Endothelial cell of umbilical vein (primary cell): ENCODE measurements at regions not wholly inside any gene's neighbourhood (a gene's known extent, or its start where the extent isn't known, plus 50 kb on each side); places are given as distances from the start of the nearest gene placed in this dataset.

Source experiments
- BruUV-seq: library from RNA; stranded (reverse); fragments of 400-500 nt; replicated peaks from 2 replicates; lab custom pipeline; 2021; lab: Mats Ljungman, UMichigan
- CTCF ChIA-PET: fragments of 300-600, 350-600 bp; sonication (Branson Sonifier 250); formaldehyde crosslinking; loops from one replicate; lab custom pipeline; 2021; ENCODE audit warnings: antibody characterized with exemption, inconsistent platforms; lab: Charles Lee
- POLR2A ChIA-PET: fragments of 300-600, 350-600 bp; sonication (Branson Sonifier 250); formaldehyde crosslinking; loops from one replicate; lab custom pipeline; 2021; ENCODE audit warnings: antibody characterized with exemption, inconsistent platforms; lab: Charles Lee
- DNase-seq: peaks from one replicate; pipeline ENCODE4 v3.0.0-alpha.2; 2011; ENCODE audit warnings: low read depth, low spot score
- FAIRE-seq: peaks from 2 replicates; lab custom pipeline; 2011; peaks lifted over from hg19 to GRCh38; lab: Jason Lieb, UNC
- H2AFZ ChIP-seq: 2 replicates; pipeline ENCODE4 v1.6.0; 2012; ENCODE audit warnings: low read depth, low read length, control low read depth, inconsistent platforms
- H3K27ac ChIP-seq: 2 replicates; pipeline ENCODE4 v1.5.1; 2011; ENCODE audit warnings: low read depth, mild to moderate bottlenecking, control low read depth, low read length, moderate library complexity; ENCODE audit not compliant: insufficient read depth
- H3K27me3 ChIP-seq, 2 experiments: 2 replicates each; pipeline versions ENCODE4 v1.6.0 to v1.6.1; 2011; ENCODE audit warnings: low read length in 2 of 2, mixed read lengths in 1 of 2; ENCODE audit not compliant: control insufficient read depth in 2 of 2, insufficient read depth in 2 of 2
- H3K36me3 ChIP-seq, 2 experiments: 2 replicates in 1 of 2; 3 replicates in 1 of 2; pipeline ENCODE4 v1.5.1; 2011; ENCODE audit warnings: low read length in 2 of 2, mild to moderate bottlenecking in 1 of 2, moderate library complexity in 1 of 2; ENCODE audit not compliant: control insufficient read depth in 2 of 2, insufficient read depth in 2 of 2; ENCODE audit errors: extremely low read depth in 1 of 2
- H3K4me1 ChIP-seq: 3 replicates; pipeline ENCODE4 v1.5.1; 2011; ENCODE audit warnings: mild to moderate bottlenecking, low read length; ENCODE audit not compliant: control insufficient read depth, insufficient read depth; ENCODE audit errors: extremely low read depth
- H3K4me2 ChIP-seq: 2 replicates; pipeline ENCODE4 v1.6.1; 2011; ENCODE audit warnings: low read length, control low read depth, mixed read lengths; ENCODE audit not compliant: insufficient read depth
- H3K4me3 ChIP-seq, 3 experiments: fragments of 200-600 bp in 1 of 3; sonication (generic), shearing (Covaris generic) in 1 of 3; replicated peaks in 1 of 3; 2 replicates each; pipeline ENCODE4 v1.5.1; 2011 to 2016; ENCODE audit warnings: control low read depth in 3 of 3, low read length in 3 of 3, mild to moderate bottlenecking in 2 of 3, inconsistent platforms in 1 of 3, low read depth in 1 of 3, moderate library complexity in 1 of 3; ENCODE audit not compliant: insufficient read depth in 1 of 3
- H3K79me2 ChIP-seq: 2 replicates; pipeline ENCODE4 v1.6.0; 2012; ENCODE audit warnings: low read length, inconsistent platforms; ENCODE audit not compliant: control insufficient read depth, insufficient read depth
- H3K9ac ChIP-seq: replicated peaks from 2 replicates; pipeline ENCODE3; 2011; ENCODE audit warnings: low read length, control low read depth; ENCODE audit not compliant: insufficient read depth; ENCODE audit errors: extremely low read depth
- H3K9me1 ChIP-seq: replicated peaks from 3 replicates; pipeline ENCODE4 v1.6.0; 2011; ENCODE audit warnings: mild to moderate bottlenecking, low read length; ENCODE audit not compliant: control insufficient read depth, insufficient read depth; ENCODE audit errors: extremely low read depth
- H3K9me3 ChIP-seq: replicated peaks from 2 replicates; pipeline ENCODE4 v1.5.1; 2012; ENCODE audit warnings: low read length, inconsistent platforms; ENCODE audit not compliant: control insufficient read depth, insufficient read depth
- H4K20me1 ChIP-seq: replicated peaks from 2 replicates; pipeline ENCODE3; 2011; ENCODE audit warnings: mild to moderate bottlenecking, low read length; ENCODE audit not compliant: control insufficient read depth, insufficient read depth; ENCODE audit errors: extremely low read depth
- EZH2 ChIP-seq: IDR thresholded peaks from 2 replicates; pipeline ENCODE4 v1.6.1; 2012; ENCODE audit warnings: borderline replicate concordance, low read depth, mild to moderate bottlenecking, moderate library complexity, low read length, inconsistent platforms; ENCODE audit not compliant: severe bottlenecking
- FOS ChIP-seq: IDR thresholded peaks from 2 replicates; pipeline ENCODE4 v1.6.1; 2011; ENCODE audit warnings: mild to moderate bottlenecking, low read length, moderate library complexity, borderline replicate concordance; ENCODE audit not compliant: insufficient read depth
- GATA2 ChIP-seq: IDR thresholded peaks from 2 replicates; pipeline ENCODE4 v1.7.0; 2011; ENCODE audit warnings: low read depth, mild to moderate bottlenecking, moderate library complexity, mixed read lengths, low read length; ENCODE audit not compliant: insufficient read length, insufficient read depth
- MYC ChIP-seq: IDR thresholded peaks from one replicate; pipeline ENCODE4 v1.6.1; 2011; ENCODE audit warnings: mild to moderate bottlenecking, low read depth, low read length
- POLR2AphosphoS5 ChIP-seq: IDR thresholded peaks from 2 replicates; pipeline ENCODE4 v1.6.1; 2012; ENCODE audit warnings: low read depth, mild to moderate bottlenecking, control low read depth, low read length, moderate library complexity; ENCODE audit not compliant: insufficient read depth
- dilution Hi-C: fragments of 300-500 bp; cut with MboI; formaldehyde crosslinking; loops from one replicate; pipeline ENCODE4 v1.15.0; 2019; ENCODE audit warnings: low sequenced_read_pairs; ENCODE audit not compliant: extremely low pct_ligation_motif_present
- intact Hi-C: fragments of 100-400 bp; cut with micrococcal nuclease; formaldehyde crosslinking; loops from one replicate; pipeline ENCODE4 v1.10.0; 2022
- TF ChIP-seq, protein P1 (sequence below), 2 donors: IDR thresholded peaks; 1 replicate in 1 of 2; 2 replicates in 1 of 2; pipeline ENCODE4 v1.5.1; 2011; ENCODE audit warnings: low read length in 2 of 2, mild to moderate bottlenecking in 2 of 2, moderate library complexity in 2 of 2, control low read depth in 1 of 2, inconsistent platforms in 1 of 2, low read depth in 1 of 2; ENCODE audit not compliant: insufficient read depth in 1 of 2; ENCODE audit errors: extremely low read depth in 1 of 2
- TF ChIP-seq, protein P2 (sequence below): IDR thresholded peaks from 2 replicates; pipeline ENCODE4 v1.6.1; 2011; ENCODE audit not compliant: insufficient read depth, insufficient read length

DNA sequence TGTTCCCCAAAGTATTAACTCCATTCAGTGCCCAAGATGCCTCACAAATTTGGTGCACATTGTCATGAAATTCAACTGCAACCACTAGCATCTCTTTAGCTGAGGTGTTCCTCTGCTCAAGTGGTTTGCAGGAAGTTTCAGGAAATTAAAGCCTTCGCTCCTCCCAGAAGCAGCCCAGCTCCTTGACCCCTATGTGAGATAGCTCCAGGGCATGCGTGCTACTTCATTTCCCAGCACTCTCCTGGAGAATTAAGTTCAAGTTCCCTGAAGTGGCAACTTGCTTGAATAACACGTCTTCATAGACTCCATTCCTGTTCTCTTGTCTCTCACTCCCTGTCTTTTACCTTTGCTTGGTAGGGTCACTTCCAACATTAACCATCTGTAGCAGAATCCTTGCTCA, 750.3 kb downstream of the REEP3 start:
- H2AFZ ChIP-seq: no peak overlapping the region
- FAIRE-seq (no peak), DNase-seq (no peak)
- dilution Hi-C loops: no loop called here
- H3K9me1 ChIP-seq: no peaks in the 10 kb centered on the region
- BruUV-seq: no TSS peak
- no peak overlapping the region for H3K9ac ChIP-seq
- H3K79me2 ChIP-seq: no peaks in the 10 kb centered on the region
- H3K9me3 ChIP-seq: no peaks in the 10 kb centered on the region
- TF ChIP-seq EZH2 (no peak), MYC (no peak), FOS (no peak), GATA2 (no peak), POLR2AphosphoS5 (no peak)
- TF ChIP-seq, protein P1, sequence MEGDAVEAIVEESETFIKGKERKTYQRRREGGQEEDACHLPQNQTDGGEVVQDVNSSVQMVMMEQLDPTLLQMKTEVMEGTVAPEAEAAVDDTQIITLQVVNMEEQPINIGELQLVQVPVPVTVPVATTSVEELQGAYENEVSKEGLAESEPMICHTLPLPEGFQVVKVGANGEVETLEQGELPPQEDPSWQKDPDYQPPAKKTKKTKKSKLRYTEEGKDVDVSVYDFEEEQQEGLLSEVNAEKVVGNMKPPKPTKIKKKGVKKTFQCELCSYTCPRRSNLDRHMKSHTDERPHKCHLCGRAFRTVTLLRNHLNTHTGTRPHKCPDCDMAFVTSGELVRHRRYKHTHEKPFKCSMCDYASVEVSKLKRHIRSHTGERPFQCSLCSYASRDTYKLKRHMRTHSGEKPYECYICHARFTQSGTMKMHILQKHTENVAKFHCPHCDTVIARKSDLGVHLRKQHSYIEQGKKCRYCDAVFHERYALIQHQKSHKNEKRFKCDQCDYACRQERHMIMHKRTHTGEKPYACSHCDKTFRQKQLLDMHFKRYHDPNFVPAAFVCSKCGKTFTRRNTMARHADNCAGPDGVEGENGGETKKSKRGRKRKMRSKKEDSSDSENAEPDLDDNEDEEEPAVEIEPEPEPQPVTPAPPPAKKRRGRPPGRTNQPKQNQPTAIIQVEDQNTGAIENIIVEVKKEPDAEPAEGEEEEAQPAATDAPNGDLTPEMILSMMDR (IDR thresholded peaks at IDR 0.05; ENCODE audit: extremely low read depth in 1 of 2, insufficient read depth in 1 of 2, low read depth in 1 of 2, low read length in 2 of 2): no peak
- TF ChIP-seq, protein P2, sequence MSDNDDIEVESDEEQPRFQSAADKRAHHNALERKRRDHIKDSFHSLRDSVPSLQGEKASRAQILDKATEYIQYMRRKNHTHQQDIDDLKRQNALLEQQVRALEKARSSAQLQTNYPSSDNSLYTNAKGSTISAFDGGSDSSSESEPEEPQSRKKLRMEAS: no peak
- intact Hi-C loops: no loop called here
- H3K4me1 ChIP-seq: no peaks in the 10 kb centered on the region
- no peak overlapping the region for H3K4me3 ChIP-seq
- no peak overlapping the region for H3K4me2 ChIP-seq
- no peaks in the 10 kb centered on the region for H3K36me3 ChIP-seq
- CTCF ChIA-PET: no interaction called here
- no peaks in the 10 kb centered on the region for H4K20me1 ChIP-seq
- POLR2A ChIA-PET: no interaction called here
- no peaks in the 10 kb centered on the region for H3K27me3 ChIP-seq
- no peak overlapping the region for H3K27ac ChIP-seq
